GM18951 (cell line): ENCODE measurements at regions not wholly inside any gene's neighbourhood (a gene's known extent, or its start where the extent isn't known, plus 50 kb on each side); places are given as distances from the start of the nearest gene placed in this dataset.

Source experiments
- POLR2A ChIP-seq: IDR thresholded peaks from 4 replicates; pipeline ENCODE4 v1.6.1; 2011; ENCODE audit warnings: mild to moderate bottlenecking; ENCODE audit not compliant: insufficient read length, insufficient read depth; ENCODE audit errors: extremely low read depth
- in situ Hi-C: fragments of 300-500 bp; cut with MboI; formaldehyde crosslinking; loops from one replicate; pipeline ENCODE4 v1.12.0; 2022; ENCODE audit warnings: low sequenced_read_pairs, mixed read lengths, inconsistent platforms; ENCODE audit not compliant: unreplicated experiment

DNA sequence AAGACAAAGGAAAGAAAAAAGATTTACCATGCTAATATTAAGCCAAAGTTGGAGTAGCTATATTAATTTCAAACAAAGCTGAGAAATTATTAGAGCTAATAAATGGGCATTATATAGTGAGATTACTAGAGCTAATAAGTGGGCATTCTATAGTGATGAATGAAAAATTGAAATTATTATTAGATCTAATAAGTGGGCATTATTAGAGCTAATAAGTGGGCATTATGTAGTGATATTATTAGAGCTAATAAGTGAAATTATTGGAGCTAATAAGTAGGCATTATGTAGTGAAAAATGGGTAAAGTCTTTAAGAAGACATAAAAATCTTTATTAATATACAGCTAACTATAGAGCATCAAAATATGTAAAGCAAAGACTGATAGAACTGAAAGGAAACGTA lies 745.7 kb downstream of the TRIB2 start:
- no peak for TF ChIP-seq POLR2A
- in situ Hi-C loops, result no loop called here

DNA sequence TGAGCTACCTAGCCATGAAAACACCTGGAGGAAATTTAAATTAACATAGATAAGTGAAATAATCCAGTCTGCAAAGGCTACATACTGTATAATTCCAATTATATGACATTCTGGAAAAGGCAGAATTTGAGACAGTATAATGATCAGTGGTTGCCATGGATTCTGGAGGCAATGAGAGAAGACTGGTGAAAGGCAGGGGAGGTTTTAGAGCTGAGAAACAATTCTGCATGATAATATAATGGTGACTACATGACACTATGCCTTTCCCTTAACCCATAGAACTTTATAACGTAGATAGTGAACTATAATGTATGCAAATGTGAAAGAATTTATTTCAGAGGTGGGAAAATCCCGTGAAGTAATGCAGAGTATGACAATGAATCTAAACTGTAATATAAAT lies 749.3 kb downstream of the TRIB2 start:
- in situ Hi-C loops, result no loop called here

DNA sequence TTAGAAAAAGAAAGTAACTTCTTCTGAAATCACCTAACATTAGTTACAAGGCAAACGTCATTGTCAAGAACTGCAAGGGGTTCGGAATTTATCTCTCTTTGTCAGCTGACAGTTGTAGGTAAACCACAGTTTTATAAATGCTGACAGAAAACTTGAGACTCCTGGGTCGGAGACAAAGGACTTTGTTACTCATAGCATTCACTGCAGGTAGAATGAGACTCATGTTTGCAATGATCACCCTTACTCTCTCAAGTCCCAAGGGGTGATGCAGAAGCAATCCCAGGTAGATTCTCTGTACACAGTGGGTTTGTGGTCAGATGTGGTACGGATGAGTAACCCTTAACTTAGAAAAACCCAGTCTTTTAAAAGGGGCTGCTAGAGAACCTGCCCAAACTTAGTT lies 757.8 kb downstream of the TRIB2 start:
- TF ChIP-seq POLR2A, result no peak

More for the DNA sequence above, 749.3 kb downstream of the TRIB2 start:
- TF ChIP-seq POLR2A, result no peak

DNA sequence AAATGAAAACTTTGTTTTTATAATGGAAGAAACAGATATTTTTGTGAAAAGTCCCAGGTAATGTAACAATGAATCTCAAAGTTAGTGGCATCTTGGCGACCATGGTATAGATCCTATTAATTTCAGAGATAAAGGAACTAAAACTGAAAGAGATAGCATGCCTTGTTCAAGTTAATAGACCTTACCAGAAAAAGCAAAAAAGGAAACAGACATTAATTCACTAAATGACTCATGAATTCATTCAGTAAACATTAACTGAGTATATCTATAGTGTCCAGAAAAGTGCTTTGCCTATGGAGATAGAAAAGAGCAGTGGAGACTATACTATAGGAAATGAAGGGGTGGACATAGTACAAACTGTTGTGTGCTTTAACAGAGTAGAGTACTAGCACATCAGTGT lies 763.3 kb downstream of the TRIB2 start:
- no peak for TF ChIP-seq POLR2A
- in situ Hi-C loops, result no loop called here

More for the DNA sequence above, 757.8 kb downstream of the TRIB2 start:
- in situ Hi-C loops, result no loop called here

DNA sequence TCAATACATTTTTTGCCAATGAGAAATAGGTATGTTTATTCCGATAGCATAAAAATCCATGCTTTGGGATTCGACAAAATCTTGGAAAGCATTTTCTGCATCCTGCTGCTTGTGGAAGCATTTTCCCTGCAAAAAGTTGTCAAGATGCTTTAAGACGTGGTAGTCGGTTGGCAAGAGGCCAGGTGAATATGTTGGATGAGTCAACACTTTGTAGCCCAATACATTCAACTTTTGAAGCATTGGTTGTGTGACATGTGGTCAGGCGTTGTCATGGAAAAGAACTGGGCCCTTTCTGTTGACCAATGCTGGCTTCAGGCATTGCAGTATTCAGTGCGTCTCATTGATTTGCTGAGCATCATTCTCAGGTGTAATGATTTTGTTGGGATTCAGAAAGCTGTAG lies 764.5 kb downstream of the TRIB2 start:
- in situ Hi-C loops, result no loop called here
- TF ChIP-seq POLR2A, result no peak

DNA sequence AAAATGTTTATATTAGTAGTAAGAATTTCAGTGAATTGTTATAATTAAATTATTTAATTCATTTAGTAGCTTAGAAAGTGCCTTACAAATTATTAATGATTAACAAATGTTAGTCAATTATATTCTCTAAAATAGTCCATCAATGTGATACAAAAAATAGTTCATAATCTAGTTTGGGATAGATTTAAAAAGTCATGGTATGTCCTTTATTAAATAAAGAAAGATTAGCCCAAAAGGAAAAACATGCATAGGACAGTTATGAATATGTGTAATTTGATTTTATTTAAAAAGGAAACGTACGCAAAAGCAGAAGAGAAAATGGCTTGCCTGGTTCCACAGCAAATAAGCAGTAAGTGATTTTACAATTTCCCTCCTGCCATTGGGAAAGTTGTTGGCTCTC lies 768.5 kb downstream of the TRIB2 start:
- TF ChIP-seq POLR2A, result no peak
- in situ Hi-C loops, result no loop called here

DNA sequence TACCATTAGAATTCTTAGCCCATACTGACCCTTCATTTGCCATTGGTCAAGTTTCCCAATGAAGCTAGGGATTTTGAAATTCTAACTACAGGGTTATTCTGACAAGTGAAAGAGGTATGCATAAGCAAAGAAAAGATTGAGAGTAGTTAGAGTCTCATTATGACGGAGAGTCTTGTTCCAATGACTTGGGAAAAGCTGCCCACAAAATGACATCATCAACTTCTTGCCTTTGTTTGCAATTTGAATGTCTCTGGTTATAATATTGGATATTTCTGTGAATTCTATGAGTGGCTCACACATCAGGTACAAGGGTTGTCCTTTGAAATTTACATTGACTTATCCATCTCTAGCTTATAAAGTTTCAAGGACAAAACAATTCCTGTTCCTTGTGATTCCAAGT lies 772.2 kb downstream of the TRIB2 start:
- in situ Hi-C loops, result no loop called here
- TF ChIP-seq POLR2A, result no peak

DNA sequence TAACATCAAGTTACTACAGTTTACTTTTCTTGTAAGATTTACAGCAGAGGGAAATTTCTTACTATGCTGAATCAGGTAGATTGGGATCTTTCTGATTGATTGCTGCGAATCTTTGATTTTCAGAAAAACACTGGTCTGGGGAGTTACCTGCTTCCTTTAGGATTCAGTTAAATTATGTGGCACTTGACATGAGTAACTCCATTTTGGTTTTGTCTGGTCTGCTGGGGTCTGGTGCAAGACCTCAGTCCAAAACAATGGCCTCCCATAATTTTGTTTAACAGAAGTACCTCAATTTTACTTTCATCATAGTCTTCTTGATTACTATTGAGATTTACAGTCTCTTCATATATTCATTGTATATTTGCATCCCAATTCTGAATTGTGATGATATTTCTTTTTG lies 775.5 kb downstream of the TRIB2 start:
- TF ChIP-seq POLR2A, result no peak
- in situ Hi-C loops, result no loop called here

DNA sequence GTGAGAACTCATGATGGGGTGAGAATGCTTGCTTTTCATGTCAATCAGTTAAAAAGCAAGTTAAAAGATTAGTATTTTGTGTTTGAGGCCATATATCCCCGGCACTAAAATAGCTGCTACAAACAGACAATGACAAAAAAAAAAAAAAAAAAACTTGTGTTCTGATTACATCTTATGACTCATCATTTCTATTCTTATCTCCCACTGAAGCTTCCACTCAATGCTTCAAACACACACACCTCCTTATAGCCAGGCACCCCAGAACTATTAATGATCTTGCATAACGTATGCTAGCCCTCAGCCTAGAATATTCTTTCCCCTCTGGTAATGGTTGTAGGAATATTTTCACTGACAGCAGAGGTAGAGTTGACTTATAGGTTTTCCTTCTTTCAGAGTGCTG lies 778.3 kb downstream of the TRIB2 start:
- TF ChIP-seq POLR2A, result no peak

DNA sequence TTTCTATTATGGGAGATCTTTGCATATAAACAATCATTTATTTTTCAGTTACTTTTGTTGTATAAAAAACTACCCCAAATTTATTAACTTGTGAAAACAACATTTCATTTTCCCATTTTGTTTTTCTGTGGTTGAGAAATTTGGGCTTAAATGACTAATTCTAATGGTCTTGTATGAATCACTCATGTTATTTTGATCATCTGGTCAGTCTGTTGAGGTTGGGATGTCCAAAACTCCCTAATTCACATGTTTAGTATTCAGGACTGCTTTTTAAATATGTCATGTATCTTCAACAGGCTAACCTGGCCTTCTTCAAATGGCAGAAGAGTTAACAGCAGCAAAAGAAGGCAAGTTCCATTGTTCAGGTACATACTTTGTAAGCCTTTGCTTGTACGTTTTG lies 788.1 kb downstream of the TRIB2 start:
- TF ChIP-seq POLR2A, result no peak
- in situ Hi-C loops, result no loop called here

More for the DNA sequence above, 778.3 kb downstream of the TRIB2 start:
- in situ Hi-C loops, result no loop called here

DNA sequence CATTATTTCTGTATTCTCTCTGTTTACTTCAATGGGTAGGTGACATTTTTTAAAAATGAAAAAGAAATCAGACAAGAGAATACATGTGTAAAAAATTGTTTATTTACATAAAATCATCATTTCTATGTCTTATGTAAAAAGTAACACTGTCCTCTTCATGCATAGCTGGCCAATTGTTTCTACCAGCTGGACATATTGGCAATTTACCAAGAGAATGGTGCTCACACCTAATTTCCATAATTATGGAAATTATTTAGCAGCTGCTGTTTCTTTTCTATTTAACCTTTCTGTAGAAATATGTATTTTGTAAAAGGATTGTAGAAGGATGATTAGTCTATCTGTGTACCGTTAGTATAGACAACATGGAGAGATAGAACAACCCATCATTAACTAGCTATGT lies 791.9 kb downstream of the TRIB2 start:
- TF ChIP-seq POLR2A, result no peak
- in situ Hi-C loops, result no loop called here

DNA sequence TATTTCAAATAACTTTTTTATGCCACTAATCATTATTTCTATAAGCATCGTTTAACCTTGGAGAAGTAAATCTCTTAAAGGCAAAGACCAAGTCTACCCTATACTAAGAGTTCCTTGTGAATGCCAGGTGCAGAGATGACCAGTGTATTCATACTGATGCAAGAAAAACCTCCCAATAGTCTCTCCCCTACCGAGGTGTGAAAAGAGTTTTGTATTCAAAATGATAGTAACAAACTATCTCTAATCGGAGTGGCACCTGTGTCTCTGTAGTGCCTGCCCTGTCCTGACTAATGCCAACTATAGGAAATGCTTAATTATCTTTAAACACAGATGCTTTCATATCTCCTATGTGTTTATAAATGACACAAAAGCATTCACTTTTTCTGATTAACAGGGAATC lies 798.5 kb downstream of the TRIB2 start:
- TF ChIP-seq POLR2A, result no peak
- in situ Hi-C loops, result no loop called here

DNA sequence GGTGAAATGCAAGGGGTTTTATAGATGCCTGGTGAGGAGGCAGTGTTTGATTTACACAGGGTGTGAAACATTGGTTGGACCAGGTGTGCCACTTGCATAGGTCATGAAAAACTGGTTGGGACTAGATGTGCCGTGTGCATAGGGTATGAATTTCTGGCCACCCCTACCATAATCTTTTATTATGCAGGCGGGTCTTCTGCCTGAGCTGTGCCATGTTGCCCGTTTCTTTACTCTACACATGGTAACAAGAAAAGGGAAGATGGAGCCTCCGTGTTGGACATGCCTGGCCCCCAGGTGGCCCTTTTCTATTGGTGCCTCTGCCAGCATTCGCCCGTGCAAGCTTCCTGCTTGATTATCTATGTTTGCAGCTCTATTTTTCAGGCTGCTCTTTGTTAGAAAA lies 805.4 kb downstream of the TRIB2 start:
- in situ Hi-C loops, result no loop called here
- no peak for TF ChIP-seq POLR2A

DNA sequence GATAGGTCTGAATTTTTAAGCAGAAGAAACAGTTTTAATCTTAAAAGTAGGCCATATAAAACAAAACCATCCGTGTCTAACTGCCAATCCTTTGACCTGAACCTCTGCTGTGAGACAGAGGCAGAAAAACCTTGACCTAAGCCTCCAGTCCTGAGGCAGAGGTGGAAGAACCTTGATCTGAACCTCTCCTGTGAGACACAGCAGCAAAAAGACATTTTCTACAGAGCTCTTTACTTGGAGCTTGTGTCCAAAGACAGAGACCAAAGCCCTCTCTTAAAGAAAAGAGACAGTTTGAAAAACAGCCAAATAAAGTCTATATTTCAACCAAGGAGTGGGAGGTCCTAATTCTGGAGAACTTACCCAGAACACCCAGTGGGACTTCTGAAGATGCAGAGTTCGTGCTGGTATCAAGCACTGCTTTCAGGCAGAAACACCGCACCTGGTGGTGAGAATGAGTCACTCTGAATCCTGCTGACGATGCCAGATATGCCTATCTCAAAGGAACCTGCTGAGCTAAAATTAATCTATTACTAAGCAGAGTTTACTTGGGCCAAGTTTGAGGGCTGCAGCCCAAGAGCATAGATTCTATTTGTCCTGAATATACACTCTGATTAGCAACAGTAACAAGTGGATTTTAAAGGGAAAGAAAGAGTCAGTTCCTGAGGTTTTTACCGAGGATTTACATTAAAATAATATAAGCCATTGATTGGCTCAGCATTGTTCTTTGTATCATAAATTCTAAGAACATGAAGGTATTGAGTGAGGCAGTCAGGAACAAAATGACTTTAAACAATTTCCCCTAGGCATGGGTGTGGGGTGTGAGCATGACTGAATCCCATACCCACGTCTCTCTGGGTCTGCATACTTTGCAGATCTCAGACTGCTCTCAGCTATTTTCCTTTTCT lies 806.4 kb downstream of the TRIB2 start:
- peak; percentile 32 for TF ChIP-seq POLR2A
- in situ Hi-C loops, result no loop called here
